Epidermal melanocyte (primary cell): ENCODE measurements at regions not wholly inside any gene's neighbourhood (a gene's known extent, or its start where the extent isn't known, plus 50 kb on each side); places are given as distances from the start of the nearest gene placed in this dataset.
A peak's percentile ranks its signal among the peaks of the same experiment; 100 is the strongest.
"Not testable (repeated sequence)": the region's sequence is repeated elsewhere in the genome, so short reads cannot be mapped to it uniquely, and the experiment has no call there.

Source experiments
- DNase-seq: peaks from one replicate; pipeline ENCODE4 v3.0.0; 2011; ENCODE audit warnings: low spot score; ENCODE audit not compliant: insufficient read length

DNA sequence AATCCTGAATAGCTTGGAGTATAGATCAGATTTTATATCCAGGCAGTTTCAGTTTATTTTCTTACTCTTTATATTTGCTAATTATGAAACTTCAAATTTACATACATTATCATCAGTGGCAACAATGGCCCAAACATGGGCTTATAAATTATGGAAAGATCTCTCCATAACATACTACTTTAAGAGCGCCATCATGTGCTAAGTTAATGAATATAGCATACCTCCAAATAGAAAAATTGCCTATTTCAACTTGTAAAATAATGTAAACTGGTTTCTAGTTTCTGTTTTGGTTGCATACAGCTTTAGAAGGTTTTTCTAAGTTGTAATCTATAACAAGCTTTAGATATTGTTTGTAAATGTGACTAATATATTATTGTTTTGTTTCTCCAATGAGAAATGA lies 531.3 kb upstream of the UBE2E2 start:
- no peak for DNase-seq

- no peak for DNase-seq
These were observed 518.4 kb upstream of the UBE2E2 start for GRCh38 chr3:22684739-22685138.

DNA sequence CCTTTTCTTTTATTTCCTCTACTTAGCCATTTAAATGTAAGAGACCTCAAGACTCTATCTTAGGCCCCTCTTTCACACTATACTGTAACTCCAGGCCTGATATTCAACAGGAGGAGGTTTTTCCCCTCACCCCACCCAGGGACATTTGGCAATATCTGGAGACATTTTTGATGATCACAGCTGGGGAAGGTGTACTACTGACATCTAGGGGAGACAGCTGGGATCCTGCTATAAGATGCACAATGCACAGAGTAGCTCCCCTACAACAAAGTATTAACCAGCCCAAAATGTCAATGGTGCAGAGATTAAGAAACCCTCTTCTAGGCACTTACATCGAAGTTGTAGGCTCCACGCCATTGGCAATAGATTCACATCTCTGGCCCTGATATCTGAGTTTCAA lies 517.5 kb upstream of the UBE2E2 start:
- no peak for DNase-seq

DNA sequence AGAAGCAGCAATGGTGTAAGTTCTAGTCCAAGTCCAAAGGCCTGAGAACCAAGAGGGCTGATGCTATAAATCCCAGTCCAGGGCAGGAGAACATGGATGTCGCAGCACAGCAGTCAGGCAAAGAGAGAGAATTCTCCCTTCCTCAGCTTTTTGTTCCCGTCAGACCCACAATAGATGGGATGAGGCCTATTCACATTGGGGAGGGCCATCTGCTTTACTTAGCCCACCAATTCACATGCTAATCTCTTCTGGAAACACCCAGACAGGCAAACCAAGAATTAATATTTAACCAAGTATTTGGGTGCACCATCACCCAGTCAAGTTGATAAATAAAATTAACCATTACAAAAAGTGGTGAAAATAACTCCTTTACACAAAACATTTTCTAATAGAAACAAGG lies 511.7 kb upstream of the UBE2E2 start:
- DNase-seq: no peak

DNA sequence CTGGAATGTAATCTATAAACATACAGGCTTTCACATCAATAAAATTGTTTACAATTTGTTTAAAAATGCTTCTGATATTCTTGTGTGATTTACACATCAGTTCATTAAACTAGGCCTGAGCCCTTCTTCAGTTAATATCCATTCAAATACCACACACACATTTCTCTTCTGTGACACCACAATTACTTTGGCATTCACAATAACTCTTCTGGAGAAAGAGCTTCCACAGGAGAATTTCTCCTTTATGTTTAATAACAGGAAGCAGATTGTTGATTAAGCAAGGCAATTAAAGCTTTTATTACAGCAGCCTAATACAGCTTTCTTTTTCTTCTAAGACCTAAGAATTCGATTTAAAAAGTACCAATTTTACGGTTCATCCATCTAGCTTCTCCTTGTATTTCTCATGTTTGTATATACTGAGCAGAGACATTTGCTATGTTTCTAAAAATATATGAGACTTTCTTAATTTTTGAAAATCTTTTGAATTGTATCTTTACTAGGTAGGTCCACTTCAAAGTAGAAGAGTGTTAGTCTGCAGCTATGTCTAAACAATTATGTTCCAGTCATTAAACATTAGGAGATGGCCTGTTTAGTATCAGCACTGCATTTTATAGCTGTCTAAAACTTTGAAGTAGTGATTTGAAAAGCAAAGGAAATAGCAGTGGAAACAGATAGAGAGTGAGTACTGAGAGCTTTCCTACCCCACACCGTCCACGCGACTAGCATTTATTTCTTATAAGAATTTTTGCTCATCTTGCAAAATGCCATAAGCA lies 511.1 kb upstream of the UBE2E2 start:
- DNase-seq: no peak

DNA sequence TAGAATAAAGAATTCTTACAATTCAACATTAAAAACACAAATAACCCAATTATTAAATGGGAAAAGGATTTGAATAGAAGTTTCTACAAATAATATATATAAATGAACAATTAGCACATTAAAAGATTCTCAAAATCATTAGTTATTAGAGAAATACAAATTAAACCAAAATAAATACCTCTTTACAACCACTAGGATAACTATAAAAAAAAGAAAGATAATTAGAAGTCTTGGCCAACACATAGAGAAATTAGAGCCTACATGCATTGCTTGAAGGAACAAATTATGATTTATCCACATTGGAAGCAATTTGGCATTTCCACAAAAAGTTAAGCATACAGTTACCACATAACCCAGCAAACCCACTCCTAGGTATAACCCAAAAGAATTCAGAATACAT lies 502.3 kb upstream of the UBE2E2 start:
- no peak for DNase-seq

GRCh38 chr3:22704166-22704565 lies 499.0 kb upstream of the UBE2E2 start:
- no peak for DNase-seq

DNA sequence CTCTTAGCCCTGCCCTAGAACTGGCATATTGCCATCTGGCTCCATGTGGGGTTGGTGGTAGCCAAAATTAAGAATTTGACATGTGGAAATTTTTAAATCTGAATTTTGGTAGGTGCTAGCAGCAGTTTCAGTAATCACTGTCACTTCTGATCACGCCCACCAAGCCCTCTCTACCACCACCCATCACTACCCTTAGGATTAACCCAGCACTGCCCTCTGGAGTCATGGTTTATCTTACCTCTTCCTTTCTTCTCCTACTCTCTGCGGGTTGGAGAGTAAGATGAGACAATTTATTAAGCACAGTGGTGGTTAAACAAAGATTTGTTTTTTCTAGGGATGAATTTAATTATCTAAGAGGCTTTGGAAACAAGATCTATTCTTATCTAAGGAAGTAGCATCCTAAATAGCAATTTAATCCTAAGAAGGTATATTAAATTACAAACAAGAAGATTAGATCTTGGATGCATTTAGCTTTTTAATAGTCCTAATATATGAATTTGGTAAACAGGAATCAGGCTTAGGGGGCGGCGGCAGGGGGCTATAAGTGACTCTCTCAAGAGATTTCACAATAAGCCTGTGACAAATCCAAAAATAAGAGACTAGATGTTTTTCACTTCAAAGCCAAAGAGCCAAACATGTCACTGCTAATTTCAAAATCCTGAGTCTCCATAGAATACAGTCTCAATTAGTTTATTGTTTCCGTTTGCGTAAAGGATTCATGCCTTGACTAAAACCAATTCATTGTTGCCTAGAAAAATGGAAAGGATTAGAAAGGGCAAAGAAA lies 498.4 kb upstream of the UBE2E2 start:
- no peak for DNase-seq

GRCh38 chr3:22706922-22707321 lies 496.2 kb upstream of the UBE2E2 start:
- not testable (repeated sequence) for DNase-seq

- peak; percentile 27 for DNase-seq
These were observed 489.2 kb upstream of the UBE2E2 start for GRCh38 chr3:22713936-22714335.

DNA sequence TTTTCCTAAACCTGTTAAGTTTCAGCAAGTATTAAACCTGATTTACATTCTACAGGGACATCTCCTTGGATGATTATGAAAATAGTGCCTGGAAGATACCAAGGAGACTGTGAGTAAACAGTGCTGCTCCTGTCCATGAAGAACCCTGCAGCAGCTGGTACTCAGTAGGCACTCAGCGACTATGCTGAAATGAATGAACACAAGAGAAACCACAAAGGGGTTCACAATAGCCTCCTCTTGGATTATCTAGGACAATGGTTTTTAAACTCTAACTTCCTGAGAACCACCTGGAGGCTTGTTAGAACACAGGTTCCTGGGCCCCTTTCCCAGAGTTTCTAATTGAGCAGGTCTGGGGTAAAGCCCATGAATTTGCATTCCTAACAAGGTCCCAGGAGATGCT lies 488.4 kb upstream of the UBE2E2 start:
- no peak for DNase-seq

DNA sequence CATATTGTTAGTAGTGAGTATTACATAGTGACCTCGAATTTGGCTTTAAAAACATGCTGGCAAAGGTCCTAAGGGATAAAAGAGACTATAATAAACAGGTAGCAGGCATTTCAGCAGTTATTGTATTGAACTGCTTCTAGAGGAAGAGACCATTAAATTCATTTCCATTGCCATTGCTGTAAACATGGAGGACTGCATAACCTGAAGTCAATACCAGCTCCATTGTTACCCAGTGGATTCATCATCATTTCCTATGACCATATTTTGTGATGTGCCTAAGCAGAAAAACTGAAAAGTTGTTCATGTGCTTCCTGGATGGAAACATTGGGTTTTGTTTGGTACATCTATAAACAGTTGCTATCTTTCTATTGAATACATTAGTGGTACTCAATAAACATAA lies 482.5 kb upstream of the UBE2E2 start:
- DNase-seq: no peak

DNA sequence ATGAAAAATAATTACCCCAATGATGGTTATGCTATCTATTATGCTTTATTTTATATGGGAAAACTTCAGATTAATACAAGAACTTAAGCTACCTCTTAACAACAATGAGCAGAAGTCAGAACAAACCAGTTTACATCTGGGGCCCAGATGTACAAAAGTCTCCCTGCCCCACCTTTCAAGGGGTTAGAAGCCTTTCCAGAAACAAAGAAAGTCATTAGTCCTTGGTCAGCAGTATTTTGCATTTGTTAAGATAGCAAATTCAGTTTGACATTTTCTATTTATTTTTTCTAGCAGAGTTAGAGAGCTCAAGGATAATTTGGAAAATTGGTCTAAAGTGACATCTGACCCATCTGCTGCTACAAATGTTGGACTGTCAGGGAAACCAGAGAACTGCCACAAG lies 478.7 kb upstream of the UBE2E2 start:
- no peak for DNase-seq

GRCh38 chr3:22728406-22728805 lies 474.7 kb upstream of the UBE2E2 start:
- DNase-seq: no peak

DNA sequence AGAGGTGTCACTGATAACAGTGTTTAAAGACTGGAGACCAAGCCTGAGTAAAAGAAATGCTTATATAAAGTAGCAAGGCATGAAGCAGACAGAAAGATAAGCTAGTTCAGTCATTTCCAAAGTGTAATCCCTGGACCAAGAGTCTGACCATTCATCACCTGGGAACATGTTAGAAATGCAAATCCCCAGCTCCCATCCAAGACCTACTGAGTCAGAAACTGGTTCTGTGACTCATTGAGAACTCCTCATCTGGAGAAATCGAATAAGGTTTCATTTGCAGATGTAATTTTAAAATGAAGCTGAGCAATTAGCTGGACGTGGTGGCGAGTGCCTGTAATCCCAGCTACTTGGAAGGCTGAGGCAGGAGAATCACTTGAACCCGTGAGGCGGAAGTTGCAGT lies 473.9 kb upstream of the UBE2E2 start:
- DNase-seq: no peak

DNA sequence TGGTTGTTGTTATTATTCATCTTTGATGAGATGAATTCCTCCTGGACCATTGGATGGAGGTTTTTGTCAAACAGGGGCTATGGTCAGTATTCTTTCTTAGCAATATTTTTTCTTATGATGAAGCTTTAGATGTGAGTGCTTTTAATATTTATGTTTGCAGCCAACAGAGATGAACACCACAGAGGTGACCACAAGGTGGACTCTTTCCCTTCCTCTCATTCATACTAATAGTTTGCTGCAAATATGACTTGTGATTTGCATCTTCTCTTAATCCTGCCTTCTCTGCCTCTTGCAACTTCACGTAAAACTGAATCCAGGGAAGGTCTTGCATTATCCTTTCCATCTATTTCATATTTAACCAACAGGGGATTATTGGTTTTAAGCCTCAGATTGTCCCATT lies 473.1 kb upstream of the UBE2E2 start:
- no peak for DNase-seq

GRCh38 chr3:22730701-22731100 lies 472.4 kb upstream of the UBE2E2 start:
- DNase-seq: no peak

- DNase-seq: no peak
These were observed 471.2 kb upstream of the UBE2E2 start for GRCh38 chr3:22731901-22732300.

- no peak for DNase-seq
These were observed 470.5 kb upstream of the UBE2E2 start for GRCh38 chr3:22732641-22733040.

DNA sequence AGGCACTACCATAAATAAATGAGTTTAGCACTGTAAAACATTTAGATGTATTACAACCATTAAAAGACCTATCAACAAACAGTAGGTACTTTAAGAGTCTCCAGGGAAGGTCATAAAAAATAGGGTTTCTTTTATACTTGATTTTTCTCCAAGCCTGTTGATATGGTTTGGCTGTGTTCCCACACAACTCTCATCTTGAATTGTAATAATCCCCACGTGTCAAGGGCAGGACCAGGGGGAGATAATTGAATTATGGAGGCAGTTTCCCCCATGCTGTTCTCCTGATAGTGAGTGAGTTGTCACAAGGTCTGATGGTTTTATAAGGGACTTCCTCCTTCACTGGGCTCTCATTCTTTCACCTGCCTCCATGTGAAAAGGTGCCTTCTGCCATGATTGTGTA lies 468.9 kb upstream of the UBE2E2 start:
- no peak for DNase-seq

GRCh38 chr3:22734756-22735155 lies 468.4 kb upstream of the UBE2E2 start:
- DNase-seq: no peak

GRCh38 chr3:22735373-22735772 lies 467.8 kb upstream of the UBE2E2 start:
- DNase-seq: no peak

DNA sequence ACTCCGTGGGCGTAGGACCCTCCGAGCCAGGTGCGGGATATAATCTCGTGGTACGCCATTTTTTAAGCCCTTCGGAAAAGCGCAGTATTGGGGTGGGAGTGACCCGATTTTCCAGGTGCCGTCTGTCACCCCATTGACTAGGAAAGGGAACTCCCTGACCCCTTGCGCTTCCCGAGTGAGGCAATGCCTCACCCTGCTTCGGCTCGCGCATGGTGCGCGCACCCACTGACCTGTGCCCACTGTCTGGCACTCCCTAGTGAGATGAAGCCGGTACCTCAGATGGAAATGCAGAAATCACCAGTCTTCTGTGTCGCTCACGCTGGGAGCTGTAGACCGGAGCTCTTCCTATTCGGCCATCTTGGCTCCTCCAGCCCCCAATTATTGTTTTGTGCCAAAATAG lies 459.7 kb upstream of the UBE2E2 start:
- not testable (repeated sequence) for DNase-seq
